Peyer's patch (tissue), 4 donors: ENCODE measurements at regions not wholly inside any gene's neighbourhood (a gene's known extent, or its start where the extent isn't known, plus 50 kb on each side); places are given as distances from the start of the nearest gene placed in this dataset.

Experiments used
- POLR2A ChIP-seq, 2 donors: fragments of 450-650 bp; IDR thresholded peaks; one replicate each; pipeline ENCODE4 v1.5.1; 2017; ENCODE audit warnings: antibody characterized with exemption in 2 of 2, mild to moderate bottlenecking in 2 of 2, moderate library complexity in 2 of 2
- TF ChIP-seq, protein P1 (sequence below), 6 experiments: fragments of 450-650 bp in 4 of 6; fragments of 200-600 bp in 2 of 6; sonication (generic) in 1 of 6; IDR thresholded peaks; one replicate each; pipeline ENCODE4 v1.5.1; 2017 to 2019; ENCODE audit warnings: antibody characterized with exemption in 6 of 6, mild to moderate bottlenecking in 3 of 6, moderate library complexity in 1 of 6

DNA sequence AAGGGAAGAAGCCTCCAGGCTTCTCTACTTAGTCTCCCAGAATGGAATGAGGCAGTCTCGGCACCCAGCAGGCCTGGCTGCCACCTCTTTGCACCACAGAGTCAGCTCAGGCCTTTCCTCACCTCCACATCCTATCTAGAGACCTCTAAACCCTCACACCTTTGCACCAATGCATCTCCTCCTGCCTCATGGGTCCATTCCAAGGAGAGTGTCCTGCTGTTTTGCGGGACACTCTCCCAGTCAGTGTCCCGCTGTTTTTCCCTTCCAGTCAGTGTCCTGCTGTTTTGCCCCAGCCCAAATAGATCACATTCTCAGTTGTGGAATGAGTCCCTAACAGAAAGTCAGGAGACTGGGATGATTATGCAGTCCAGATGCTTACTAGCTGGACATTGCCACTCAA lies 185.6 kb upstream of the CAMK1G start:
- TF ChIP-seq, protein P1, sequence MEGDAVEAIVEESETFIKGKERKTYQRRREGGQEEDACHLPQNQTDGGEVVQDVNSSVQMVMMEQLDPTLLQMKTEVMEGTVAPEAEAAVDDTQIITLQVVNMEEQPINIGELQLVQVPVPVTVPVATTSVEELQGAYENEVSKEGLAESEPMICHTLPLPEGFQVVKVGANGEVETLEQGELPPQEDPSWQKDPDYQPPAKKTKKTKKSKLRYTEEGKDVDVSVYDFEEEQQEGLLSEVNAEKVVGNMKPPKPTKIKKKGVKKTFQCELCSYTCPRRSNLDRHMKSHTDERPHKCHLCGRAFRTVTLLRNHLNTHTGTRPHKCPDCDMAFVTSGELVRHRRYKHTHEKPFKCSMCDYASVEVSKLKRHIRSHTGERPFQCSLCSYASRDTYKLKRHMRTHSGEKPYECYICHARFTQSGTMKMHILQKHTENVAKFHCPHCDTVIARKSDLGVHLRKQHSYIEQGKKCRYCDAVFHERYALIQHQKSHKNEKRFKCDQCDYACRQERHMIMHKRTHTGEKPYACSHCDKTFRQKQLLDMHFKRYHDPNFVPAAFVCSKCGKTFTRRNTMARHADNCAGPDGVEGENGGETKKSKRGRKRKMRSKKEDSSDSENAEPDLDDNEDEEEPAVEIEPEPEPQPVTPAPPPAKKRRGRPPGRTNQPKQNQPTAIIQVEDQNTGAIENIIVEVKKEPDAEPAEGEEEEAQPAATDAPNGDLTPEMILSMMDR (IDR thresholded peaks at IDR 0.05): no peak
- no peak for TF ChIP-seq POLR2A (IDR thresholded peaks at IDR 0.05)
